ENCODE measurements at regions not wholly inside any gene's neighbourhood (a gene's known extent, or its start where the extent isn't known, plus 50 kb on each side); places are given as distances from the start of the nearest gene placed in this dataset.

DNA sequence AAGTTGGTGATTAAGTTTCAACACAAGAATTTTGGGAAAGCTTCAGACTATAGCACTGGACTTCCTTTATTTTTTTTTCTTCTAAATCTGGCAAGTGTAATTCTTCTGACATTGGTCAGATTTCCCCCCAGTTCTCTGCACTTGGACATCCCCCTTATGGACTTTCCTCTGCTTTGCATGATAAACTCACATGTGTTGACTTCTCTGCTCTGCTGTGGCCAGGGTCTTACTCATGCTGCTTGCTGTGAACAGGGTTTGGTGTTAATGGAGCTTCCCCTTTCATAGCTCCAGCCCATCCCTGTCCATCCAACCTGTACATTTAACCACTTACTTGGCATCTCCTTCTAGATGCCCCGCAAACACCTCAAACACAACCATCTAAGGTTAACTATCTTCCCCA is 70.5 kb upstream of the SPATA13 start:
- Histone ChIP-seq H3K4me1 (ENCODE audit: low read length) (no peaks in the 10 kb centered on the region), H3K9me3 (ENCODE audit: low read length) (no peaks in the 10 kb centered on the region), H3K9me2 (replicated peaks; ENCODE audit: insufficient read depth, low read length) (no peaks in the 10 kb centered on the region), H4K20me1 (ENCODE audit: insufficient read depth, low read depth, low read length) (no peaks in the 10 kb centered on the region), H3K79me2 (ENCODE audit: low read length) (no peaks in the 10 kb centered on the region), H3K9ac (ENCODE audit: low read length) (no peak overlapping the region), H3K4me2 (ENCODE audit: low read depth, low read length, poor library complexity, severe bottlenecking) (no peak overlapping the region), H3K27me3 (ENCODE audit: low read length) (no peaks in the 10 kb centered on the region), H2AFZ (ENCODE audit: low read length) (no peak overlapping the region), H3K36me3 (ENCODE audit: insufficient read depth, low read length) (no peaks in the 10 kb centered on the region), H3K4me3 (ENCODE audit: low read length) (no peak overlapping the region), H3K27ac (ENCODE audit: low read length) (no peak overlapping the region)
- DNase-seq, result no peak

DNA sequence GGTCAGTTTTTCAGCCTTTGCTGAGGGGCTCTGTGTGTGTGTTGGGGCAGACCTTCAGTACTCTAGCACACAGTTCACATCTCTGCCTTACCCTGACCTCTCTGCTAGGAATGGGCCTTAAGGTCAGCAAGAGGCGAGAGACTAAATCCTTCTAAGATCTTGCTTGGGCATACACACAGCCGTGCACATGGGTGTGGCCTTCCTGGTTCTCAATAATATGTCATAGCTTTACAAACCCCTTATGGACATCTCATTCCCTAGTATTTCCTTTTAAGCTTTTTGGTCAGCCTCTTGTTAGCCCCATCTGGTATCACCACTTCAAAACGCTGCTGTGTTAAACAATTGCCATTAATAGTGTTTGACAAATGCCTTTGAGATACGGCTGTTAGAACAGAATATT is 69.4 kb upstream of the SPATA13 start:
- DNase-seq, result no peak
- H3K4me1 ChIP-seq (ENCODE audit: low read length), result no peaks in the 10 kb centered on the region
- no peak overlapping the region for H3K4me3 ChIP-seq (ENCODE audit: low read length)
- no peaks in the 10 kb centered on the region for H3K9me2 ChIP-seq (replicated peaks; ENCODE audit: insufficient read depth, low read length)
- no peaks in the 10 kb centered on the region for H4K20me1 ChIP-seq (ENCODE audit: insufficient read depth, low read depth, low read length)
- H3K79me2 ChIP-seq (ENCODE audit: low read length), result no peaks in the 10 kb centered on the region
- H3K9me3 ChIP-seq (ENCODE audit: low read length), result no peaks in the 10 kb centered on the region
- no peaks in the 10 kb centered on the region for H3K27me3 ChIP-seq (ENCODE audit: low read length)
- H3K27ac ChIP-seq (ENCODE audit: low read length), result no peak overlapping the region
- H3K4me2 ChIP-seq (ENCODE audit: low read depth, low read length, poor library complexity, severe bottlenecking), result no peak overlapping the region
- H2AFZ ChIP-seq (ENCODE audit: low read length), result no peak overlapping the region
- H3K9ac ChIP-seq (ENCODE audit: low read length), result no peak overlapping the region
- H3K36me3 ChIP-seq (ENCODE audit: insufficient read depth, low read length), result no peaks in the 10 kb centered on the region

- Histone ChIP-seq H3K4me2 (ENCODE audit: low read depth, low read length, poor library complexity, severe bottlenecking) (no peak overlapping the region), H3K9me3 (ENCODE audit: low read length) (no peaks in the 10 kb centered on the region), H4K20me1 (ENCODE audit: insufficient read depth, low read depth, low read length) (no peaks in the 10 kb centered on the region), H3K36me3 (ENCODE audit: insufficient read depth, low read length) (no peaks in the 10 kb centered on the region), H3K4me3 (ENCODE audit: low read length) (no peak overlapping the region), H3K79me2 (ENCODE audit: low read length) (no peaks in the 10 kb centered on the region), H2AFZ (ENCODE audit: low read length) (no peak overlapping the region), H3K27ac (ENCODE audit: low read length) (no peak overlapping the region), H3K27me3 (ENCODE audit: low read length) (no peaks in the 10 kb centered on the region), H3K9me2 (replicated peaks; ENCODE audit: insufficient read depth, low read length) (no peaks in the 10 kb centered on the region), H3K4me1 (ENCODE audit: low read length) (no peaks in the 10 kb centered on the region), H3K9ac (ENCODE audit: low read length) (no peak overlapping the region)
- no peak for DNase-seq
These were observed 68.4 kb upstream of the SPATA13 start for GRCh38 chr13:24092108-24092507.

GRCh38 chr13:24093047-24093446 is 67.5 kb upstream of the SPATA13 start:
- no peak overlapping the region for H3K4me3 ChIP-seq (ENCODE audit: low read length)
- H3K36me3 ChIP-seq (ENCODE audit: insufficient read depth, low read length), result no peaks in the 10 kb centered on the region
- H3K9me2 ChIP-seq (replicated peaks; ENCODE audit: insufficient read depth, low read length), result no peaks in the 10 kb centered on the region
- H3K27me3 ChIP-seq (ENCODE audit: low read length), result no peaks in the 10 kb centered on the region
- H2AFZ ChIP-seq (ENCODE audit: low read length), result no peak overlapping the region
- no peaks in the 10 kb centered on the region for H3K9me3 ChIP-seq (ENCODE audit: low read length)
- no peaks in the 10 kb centered on the region for H4K20me1 ChIP-seq (ENCODE audit: insufficient read depth, low read depth, low read length)
- no peaks in the 10 kb centered on the region for H3K79me2 ChIP-seq (ENCODE audit: low read length)
- no peak overlapping the region for H3K9ac ChIP-seq (ENCODE audit: low read length)
- no peaks in the 10 kb centered on the region for H3K4me1 ChIP-seq (ENCODE audit: low read length)
- H3K4me2 ChIP-seq (ENCODE audit: low read depth, low read length, poor library complexity, severe bottlenecking), result no peak overlapping the region
- H3K27ac ChIP-seq (ENCODE audit: low read length), result no peak overlapping the region
- no peak for DNase-seq

DNA sequence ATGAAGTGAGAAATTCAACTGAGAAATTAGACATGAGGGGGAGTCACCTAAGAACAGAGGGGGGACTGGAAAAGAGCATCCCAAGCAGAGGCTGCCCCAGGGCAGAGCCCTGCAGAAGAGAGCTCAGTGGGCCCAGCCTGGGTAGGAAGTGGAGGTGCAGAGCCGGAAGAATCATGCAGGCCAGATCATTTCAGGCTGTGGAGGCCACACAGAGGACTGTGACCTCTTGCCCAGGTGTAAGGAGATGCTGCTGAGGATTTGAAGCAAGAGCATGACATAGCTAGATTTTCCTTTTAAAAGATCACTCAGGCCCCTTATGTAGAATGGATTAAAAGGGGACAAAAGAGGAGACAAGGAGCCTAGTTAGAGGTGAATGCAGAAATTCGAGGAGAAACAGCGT is 63.9 kb upstream of the SPATA13 start:
- H3K27me3 ChIP-seq (ENCODE audit: low read length), result no peaks in the 10 kb centered on the region
- no peaks in the 10 kb centered on the region for H3K9me2 ChIP-seq (replicated peaks; ENCODE audit: insufficient read depth, low read length)
- no peaks in the 10 kb centered on the region for H3K4me1 ChIP-seq (ENCODE audit: low read length)
- no peak overlapping the region for H3K9ac ChIP-seq (ENCODE audit: low read length)
- H3K4me2 ChIP-seq (ENCODE audit: low read depth, low read length, poor library complexity, severe bottlenecking), result no peak overlapping the region
- no peak overlapping the region for H3K27ac ChIP-seq (ENCODE audit: low read length)
- H3K4me3 ChIP-seq (ENCODE audit: low read length), result no peak overlapping the region
- no peak for DNase-seq
- H3K79me2 ChIP-seq (ENCODE audit: low read length), result no peaks in the 10 kb centered on the region
- H4K20me1 ChIP-seq (ENCODE audit: insufficient read depth, low read depth, low read length), result no peaks in the 10 kb centered on the region
- H3K9me3 ChIP-seq (ENCODE audit: low read length), result no peaks in the 10 kb centered on the region
- H3K36me3 ChIP-seq (ENCODE audit: insufficient read depth, low read length), result no peaks in the 10 kb centered on the region
- no peak overlapping the region for H2AFZ ChIP-seq (ENCODE audit: low read length)

- H4K20me1 ChIP-seq (ENCODE audit: insufficient read depth, low read depth, low read length), result no peaks in the 10 kb centered on the region
- no peak overlapping the region for H3K27ac ChIP-seq (ENCODE audit: low read length)
- H3K4me3 ChIP-seq (ENCODE audit: low read length), result no peak overlapping the region
- no peaks in the 10 kb centered on the region for H3K9me2 ChIP-seq (replicated peaks; ENCODE audit: insufficient read depth, low read length)
- no peaks in the 10 kb centered on the region for H3K79me2 ChIP-seq (ENCODE audit: low read length)
- no peak overlapping the region for H2AFZ ChIP-seq (ENCODE audit: low read length)
- H3K9me3 ChIP-seq (ENCODE audit: low read length), result no peaks in the 10 kb centered on the region
- DNase-seq, result no peak
- no peaks in the 10 kb centered on the region for H3K36me3 ChIP-seq (ENCODE audit: insufficient read depth, low read length)
- H3K27me3 ChIP-seq (ENCODE audit: low read length), result no peaks in the 10 kb centered on the region
- no peak overlapping the region for H3K4me2 ChIP-seq (ENCODE audit: low read depth, low read length, poor library complexity, severe bottlenecking)
- no peaks in the 10 kb centered on the region for H3K4me1 ChIP-seq (ENCODE audit: low read length)
- no peak overlapping the region for H3K9ac ChIP-seq (ENCODE audit: low read length)
These were observed 63.5 kb upstream of the SPATA13 start for GRCh38 chr13:24097064-24097463.

DNA sequence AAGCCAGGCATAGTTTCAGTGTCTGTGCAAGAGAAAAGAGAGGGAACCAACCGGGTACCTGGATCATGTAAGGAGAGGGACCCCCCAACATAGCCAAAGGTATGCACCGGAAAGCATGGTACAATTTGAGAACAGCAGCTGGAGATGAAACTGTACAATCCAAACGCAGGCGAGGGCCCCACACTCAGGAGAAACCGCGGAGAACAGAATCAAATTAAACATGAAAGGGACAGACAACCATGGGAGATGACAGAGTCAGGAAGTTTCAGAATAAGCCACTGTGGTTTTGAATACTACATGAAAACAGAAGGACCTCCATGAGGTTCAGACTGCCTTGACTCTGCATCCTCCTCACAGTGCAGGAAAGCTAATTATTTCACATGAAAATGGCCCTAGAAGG is 62.9 kb upstream of the SPATA13 start:
- Histone ChIP-seq H3K27me3 (ENCODE audit: low read length) (no peaks in the 10 kb centered on the region), H3K9me2 (replicated peaks; ENCODE audit: insufficient read depth, low read length) (no peaks in the 10 kb centered on the region), H3K4me3 (ENCODE audit: low read length) (no peak overlapping the region), H3K9ac (ENCODE audit: low read length) (no peak overlapping the region), H3K27ac (ENCODE audit: low read length) (no peak overlapping the region), H3K79me2 (ENCODE audit: low read length) (no peaks in the 10 kb centered on the region), H3K36me3 (ENCODE audit: insufficient read depth, low read length) (no peaks in the 10 kb centered on the region), H3K4me2 (ENCODE audit: low read depth, low read length, poor library complexity, severe bottlenecking) (no peak overlapping the region), H2AFZ (ENCODE audit: low read length) (no peak overlapping the region), H4K20me1 (ENCODE audit: insufficient read depth, low read depth, low read length) (no peaks in the 10 kb centered on the region), H3K4me1 (ENCODE audit: low read length) (no peaks in the 10 kb centered on the region), H3K9me3 (ENCODE audit: low read length) (no peaks in the 10 kb centered on the region)
- no peak for DNase-seq

- Histone ChIP-seq H3K36me3 (ENCODE audit: insufficient read depth, low read length) (no peaks in the 10 kb centered on the region), H3K9ac (ENCODE audit: low read length) (no peak overlapping the region), H3K4me3 (ENCODE audit: low read length) (no peak overlapping the region), H2AFZ (ENCODE audit: low read length) (no peak overlapping the region), H3K9me3 (ENCODE audit: low read length) (no peaks in the 10 kb centered on the region), H3K27ac (ENCODE audit: low read length) (no peak overlapping the region), H3K79me2 (ENCODE audit: low read length) (no peaks in the 10 kb centered on the region), H4K20me1 (ENCODE audit: insufficient read depth, low read depth, low read length) (no peaks in the 10 kb centered on the region), H3K27me3 (ENCODE audit: low read length) (no peaks in the 10 kb centered on the region), H3K9me2 (replicated peaks; ENCODE audit: insufficient read depth, low read length) (no peaks in the 10 kb centered on the region), H3K4me2 (ENCODE audit: low read depth, low read length, poor library complexity, severe bottlenecking) (no peak overlapping the region), H3K4me1 (ENCODE audit: low read length) (peaks cover 2% of the 10 kb centered on the region)
- DNase-seq, result no peak
These were observed 61.0 kb upstream of the SPATA13 start for GRCh38 chr13:24099490-24099889.

DNA sequence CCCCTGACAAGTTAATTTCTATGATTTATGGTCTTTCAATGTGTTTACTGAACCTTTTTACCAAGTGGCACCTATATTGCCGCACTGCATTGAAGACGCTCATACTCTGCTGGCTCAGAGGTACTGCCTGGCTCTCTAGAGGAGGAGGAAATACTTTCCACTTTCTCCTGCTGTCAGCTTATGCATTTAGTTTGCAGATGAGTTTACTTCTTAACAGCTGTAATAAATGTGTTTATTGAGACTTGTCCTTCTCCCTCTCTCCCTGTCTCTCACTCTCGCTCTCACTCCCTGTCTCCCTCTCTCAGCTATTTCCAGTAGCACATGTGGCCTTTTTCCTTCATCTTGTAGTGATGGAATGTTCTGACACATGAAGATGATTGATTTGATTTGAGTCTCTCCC is 60.3 kb upstream of the SPATA13 start:
- no peaks in the 10 kb centered on the region for H3K9me3 ChIP-seq (ENCODE audit: low read length)
- H4K20me1 ChIP-seq (ENCODE audit: insufficient read depth, low read depth, low read length), result no peaks in the 10 kb centered on the region
- H3K27me3 ChIP-seq (ENCODE audit: low read length), result no peaks in the 10 kb centered on the region
- no peak overlapping the region for H3K9ac ChIP-seq (ENCODE audit: low read length)
- H3K79me2 ChIP-seq (ENCODE audit: low read length), result no peaks in the 10 kb centered on the region
- no peak overlapping the region for H3K4me3 ChIP-seq (ENCODE audit: low read length)
- H3K4me1 ChIP-seq (ENCODE audit: low read length), result peaks cover 6% of the 10 kb centered on the region
- H2AFZ ChIP-seq (ENCODE audit: low read length), result no peak overlapping the region
- no peak overlapping the region for H3K4me2 ChIP-seq (ENCODE audit: low read depth, low read length, poor library complexity, severe bottlenecking)
- no peaks in the 10 kb centered on the region for H3K9me2 ChIP-seq (replicated peaks; ENCODE audit: insufficient read depth, low read length)
- no peak overlapping the region for H3K27ac ChIP-seq (ENCODE audit: low read length)
- no peak for DNase-seq
- H3K36me3 ChIP-seq (ENCODE audit: insufficient read depth, low read length), result no peaks in the 10 kb centered on the region
